ENCODE measurements at regions not wholly inside any gene's neighbourhood (a gene's known extent, or its start where the extent isn't known, plus 50 kb on each side); places are given as distances from the start of the nearest gene placed in this dataset.

DNA sequence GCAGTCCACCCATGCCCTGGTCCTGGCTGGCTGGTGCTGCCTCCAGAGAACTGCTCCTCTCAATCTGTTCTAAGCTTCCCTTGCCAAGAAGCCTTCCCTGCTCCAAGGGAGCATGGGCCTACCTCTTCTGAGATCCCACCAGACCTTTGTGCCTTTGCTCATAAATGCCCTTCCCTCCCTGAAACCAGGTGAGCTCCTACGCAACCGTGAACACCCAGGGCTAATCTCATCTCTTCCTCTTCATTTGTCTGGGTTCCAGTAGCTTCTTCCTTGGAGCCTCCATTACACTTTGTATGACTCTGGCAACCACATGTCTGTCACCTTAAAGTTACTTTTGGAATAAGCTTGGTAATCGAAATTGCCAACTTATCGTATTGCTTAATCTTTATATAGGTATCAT is 270.6 kb downstream of the PBX3 start:
- DNase-seq = no peak

DNA sequence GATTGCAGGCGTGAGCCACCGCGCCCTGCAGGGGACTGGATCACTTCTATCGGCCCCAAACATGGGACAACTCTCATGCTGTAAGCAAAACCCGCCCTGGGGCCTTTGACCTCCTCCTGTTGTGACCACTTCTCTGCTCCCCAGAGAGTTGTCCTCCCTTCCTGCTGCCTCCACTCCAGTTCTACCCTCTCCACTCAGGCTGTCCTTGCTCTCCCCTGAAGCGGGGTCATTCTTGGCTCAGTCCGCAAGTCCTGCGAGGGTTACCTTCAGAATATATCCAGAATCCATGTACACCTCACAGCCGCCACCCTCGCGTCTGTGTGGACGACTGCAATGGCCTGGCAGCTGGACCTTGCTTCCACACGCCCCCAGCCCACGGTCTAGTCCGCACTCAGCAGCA is 273.7 kb downstream of the PBX3 start:
- no peak for DNase-seq

DNA sequence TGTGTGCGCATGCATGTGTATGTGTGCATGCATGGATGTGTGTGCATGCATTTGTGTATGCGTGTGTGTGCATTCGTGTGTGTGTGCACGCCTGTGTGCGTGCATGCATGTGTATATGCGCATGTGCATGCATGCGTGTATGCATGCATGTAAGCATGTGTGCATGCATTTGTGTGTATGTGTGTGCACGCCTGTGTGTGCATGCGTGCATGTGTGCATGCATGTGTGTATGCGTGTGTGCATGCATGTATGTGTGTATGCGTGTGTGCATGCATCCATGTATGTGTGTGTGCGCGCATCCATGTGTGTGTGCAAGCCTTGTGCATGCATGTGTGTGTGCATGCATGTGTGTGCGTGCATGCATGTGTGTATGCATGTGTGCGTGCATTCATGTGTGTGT is 276.8 kb downstream of the PBX3 start:
- no peak for DNase-seq

DNA sequence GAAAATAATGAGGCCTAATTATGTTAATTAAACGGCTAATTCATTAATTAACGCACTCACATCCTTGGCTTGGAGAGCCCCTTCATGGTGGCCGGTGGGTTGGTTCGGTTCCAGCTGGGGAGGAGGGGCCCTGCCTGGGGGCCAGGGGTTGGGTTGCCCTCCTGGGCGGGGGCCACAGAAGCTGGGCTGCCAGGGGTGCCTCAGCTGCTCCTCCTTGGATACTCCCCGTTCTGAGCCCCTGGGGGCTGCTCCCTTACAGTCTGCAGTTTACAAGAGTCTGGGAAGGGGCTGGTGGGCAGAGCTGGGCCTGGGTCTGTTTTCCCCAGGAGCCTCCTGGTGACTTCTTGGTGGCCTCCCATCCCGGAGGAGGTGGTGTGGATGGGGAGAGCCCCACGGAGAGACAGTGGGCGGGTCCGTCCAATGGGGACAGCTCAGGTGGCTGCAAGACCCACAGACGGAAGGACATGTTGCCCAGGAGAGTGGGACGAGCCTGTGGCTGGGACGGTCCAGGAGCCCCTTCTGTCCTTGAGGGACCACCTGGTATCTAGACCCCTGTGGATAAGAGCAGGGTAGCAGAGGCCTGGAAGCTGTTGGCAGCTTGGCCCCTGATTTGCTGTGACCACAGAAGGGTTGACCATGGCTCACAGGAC is 277.5 kb downstream of the PBX3 start:
- no peak for DNase-seq

DNA sequence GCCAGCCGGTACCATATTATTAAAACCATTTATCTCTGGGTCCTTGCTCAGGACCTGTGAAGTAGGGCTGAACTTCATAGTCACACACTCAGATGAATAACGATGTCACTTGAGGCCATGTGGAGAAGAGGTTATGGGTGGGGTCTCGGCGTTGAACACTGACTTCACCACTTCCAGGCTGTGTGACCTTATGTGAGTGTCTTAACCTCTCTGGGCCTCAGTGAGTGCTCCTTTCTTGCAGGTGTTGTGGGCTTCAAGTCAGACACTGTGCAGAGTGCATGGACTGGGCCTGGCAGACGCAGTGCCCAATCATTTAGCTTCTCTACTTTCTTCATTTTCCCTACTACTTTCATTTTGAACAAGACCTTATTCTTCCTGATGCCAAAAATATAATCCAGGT is 278.8 kb downstream of the PBX3 start:
- no peak for DNase-seq

DNA sequence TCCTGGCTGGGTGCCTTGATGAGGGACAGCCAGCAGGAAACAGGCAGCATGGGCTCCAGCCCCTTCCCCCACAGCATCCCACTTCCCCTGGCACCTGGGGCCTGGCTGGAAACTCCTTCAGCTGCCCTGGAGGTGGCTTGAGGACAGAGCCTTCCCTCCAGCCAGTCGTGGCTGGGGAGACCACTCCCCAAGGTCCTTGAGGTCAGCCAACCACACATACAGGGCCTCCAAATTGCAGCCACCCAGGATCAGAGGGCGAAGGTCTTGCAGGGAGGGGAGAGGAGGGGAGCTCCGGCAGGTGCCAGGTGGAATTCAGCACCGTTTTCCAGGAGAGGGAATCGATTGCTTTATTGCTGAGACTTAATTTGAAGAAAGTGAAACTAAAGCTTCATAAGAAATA is 280.4 kb downstream of the PBX3 start:
- no peak for DNase-seq

DNA sequence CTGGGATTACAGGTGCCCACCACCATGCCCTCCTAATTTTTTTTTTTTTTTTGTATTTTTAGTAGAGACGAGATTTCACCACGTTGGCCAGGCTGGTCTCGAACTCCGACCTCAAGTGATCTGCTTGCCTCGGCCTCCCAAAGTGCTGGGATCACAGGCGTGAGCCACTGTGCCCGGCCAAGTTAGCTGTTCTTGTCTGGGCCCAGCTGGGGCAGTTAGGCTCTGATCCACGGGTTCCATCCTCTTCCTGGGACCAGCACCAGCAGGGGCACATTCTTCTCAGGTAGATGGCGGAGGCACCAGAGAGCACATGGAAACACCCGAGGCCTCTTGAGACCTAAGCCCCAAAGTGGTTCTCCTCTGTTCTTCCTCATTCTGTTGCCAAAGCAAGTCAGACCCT is 281.6 kb downstream of the PBX3 start:
- no peak for DNase-seq

DNA sequence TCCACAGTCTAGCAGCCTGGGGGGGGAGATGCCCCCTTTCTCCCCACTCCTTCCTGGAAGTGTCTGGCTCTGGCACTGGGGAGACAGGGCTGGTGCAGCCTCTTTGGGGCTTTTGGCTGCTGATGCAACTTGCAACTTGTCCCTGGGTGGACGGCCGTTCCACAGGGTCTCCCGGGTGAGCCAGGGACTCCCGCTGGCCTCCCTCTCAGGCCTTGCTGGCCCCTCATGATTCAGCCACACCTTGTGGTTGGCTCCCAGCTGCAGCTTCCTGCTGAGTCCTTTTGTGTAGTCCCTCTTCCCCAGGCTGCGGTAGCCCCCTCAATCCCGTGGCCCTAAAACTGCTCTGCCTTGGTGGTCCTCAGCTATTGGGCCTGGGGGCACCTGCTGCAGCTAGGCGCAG is 283.5 kb downstream of the PBX3 start:
- DNase-seq = no peak

DNA sequence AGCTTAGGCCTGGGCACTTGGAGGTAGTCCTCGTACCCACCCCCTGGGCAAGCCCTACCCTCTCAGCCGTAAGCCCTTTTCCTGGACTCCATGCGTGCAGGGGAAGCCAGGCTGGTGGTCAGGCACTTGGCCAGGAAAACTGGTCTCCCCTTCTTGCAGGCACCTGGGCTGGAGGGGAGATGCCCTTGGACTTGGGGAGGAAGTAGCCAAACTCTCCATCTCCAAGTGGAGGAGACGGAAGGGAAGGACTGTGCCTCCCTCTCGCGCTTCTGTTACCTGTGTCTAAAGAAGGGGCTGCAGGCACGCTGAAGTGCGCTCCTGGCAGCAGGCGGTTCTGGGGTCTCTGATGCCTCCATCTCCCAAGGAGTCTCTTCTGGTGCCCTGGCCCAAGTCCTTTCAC is 283.9 kb downstream of the PBX3 start:
- no peak for DNase-seq

DNA sequence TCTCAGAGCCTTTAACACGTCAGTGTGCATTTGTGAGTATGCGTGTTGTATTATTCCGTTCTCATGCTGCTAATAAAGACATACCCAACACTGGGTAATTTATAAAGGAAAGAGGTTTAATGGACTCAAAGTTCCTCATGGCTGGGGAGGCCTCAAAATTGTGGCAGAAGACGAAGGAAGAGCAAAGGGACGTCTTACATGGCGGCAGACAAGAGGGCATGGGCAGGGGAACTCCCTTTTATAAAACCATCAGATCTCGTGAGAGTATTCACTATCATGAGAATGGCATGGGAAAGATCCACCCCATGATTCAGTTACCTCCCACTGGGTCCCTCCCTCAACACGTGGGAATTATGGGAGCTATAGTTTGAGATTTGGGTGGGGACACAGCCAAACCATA is 285.0 kb downstream of the PBX3 start:
- no peak for DNase-seq

DNA sequence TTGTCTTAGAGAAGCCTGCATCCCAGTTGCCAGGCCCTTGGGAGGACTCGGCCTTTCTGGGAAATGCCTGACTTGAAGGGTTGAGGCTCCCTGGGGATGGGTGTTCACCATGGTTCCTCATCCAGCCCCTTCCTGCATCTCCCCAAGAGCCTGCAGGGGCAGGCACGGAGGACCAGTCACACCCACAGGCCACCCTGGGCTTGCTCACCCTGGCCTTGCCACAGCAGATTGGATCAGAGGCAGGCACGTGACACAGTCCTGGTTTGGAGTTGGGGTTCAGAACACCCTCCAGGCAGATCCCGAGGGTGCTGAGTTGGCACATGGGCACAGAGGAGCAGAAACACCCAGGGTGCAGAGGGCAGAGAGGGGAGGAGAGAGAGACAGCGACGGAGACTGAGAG is 286.1 kb downstream of the PBX3 start:
- DNase-seq = no peak

DNA sequence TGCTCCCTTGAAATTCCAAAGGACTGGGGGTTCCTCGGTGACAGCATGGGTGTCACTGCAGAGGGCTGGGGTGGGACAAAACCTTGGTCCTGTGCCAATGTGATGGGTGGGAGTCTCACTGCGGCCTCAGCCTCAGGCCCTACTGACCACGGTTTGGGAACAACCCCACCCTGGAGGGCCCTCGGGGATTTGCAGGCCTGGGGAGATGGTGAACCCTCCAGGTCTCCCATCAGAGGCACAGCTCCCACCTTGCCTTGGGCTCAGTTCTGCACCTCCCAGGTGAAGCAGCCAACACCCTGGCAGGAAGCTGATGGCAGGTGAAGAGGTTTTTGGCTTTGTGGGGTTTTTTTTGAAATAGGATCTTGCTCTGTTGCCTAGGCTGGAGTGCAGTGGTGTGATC is 286.8 kb downstream of the PBX3 start:
- DNase-seq = no peak

DNA sequence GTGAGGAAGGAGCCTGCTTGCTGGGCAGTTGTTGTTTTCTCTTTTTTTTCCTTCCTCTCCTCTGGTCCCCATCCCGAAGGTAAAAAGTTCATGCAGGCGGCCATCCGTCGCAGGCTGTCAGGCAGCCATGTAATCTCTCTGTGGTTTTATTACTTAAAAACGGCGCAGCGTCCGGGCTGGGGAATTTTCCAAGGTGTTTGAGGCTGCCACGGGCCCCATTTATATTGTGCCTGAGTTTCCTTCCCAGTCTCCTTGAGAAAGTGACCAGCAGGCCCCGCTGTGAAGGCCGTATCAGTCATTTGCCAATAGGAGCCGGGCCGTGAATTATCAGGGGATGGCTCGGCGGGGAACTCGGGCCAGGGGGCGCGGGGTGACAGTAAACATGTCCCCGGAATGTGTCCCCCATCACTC is 289.7 kb downstream of the PBX3 start:
- no peak for DNase-seq

DNA sequence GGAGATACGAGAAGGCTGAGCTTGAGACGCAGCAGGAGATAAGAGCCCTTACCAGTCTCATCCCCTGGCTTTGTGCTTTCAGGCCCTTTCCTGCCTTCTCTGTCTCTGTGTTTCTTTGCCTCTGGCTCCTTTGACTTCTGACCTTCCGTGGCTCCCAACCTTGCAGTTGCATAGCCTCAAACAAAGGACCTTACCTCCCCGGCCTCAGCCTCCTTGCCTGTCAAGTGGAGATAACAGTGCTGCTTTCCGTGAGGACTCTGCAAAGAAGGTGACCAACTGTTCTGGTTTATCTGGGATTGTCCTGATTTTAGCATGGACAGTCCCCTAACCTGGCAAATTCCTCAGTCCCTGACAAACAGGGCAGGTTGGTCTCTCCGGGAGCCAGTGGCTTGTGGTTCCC is 287.8 kb upstream of the MVB12B start:
- no peak for DNase-seq

DNA sequence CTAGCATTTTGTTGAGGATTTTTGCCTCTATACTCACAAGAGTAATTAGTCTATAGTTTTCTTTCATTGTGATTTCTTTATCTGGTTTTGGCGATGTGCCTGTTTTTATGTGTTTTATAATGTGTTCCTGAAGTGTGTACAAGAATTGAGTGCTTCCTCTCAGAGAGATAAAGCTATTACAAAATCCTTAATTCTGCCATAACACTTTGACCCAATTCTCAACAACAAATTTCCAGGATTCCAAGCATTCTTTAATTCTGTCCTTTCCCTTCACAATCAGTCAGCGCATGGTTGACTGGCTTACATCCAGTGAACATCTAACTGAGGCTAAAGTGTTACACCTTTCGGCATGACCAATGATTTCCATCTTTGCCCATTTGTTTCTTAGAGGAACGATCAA is 282.9 kb upstream of the MVB12B start:
- no peak for DNase-seq

DNA sequence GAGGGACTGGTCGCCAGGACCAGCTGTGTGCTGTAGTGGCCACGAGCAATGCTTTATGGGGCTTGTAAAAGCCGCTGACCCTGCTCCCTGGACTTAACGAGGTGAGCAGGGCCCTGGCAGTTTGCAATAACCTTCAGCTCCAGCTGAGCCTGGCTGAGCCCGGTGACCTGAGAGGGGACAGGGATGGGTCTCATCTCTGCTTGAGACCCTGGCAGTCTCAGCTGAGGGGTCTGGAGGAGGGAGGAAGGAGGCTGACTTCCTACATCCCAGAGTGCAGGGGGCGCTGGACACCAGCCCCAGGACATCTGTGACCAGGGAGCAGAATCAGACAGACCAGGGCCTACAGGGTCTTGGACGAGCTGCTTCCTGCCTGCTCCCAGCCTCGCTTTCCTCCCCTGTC is 277.5 kb upstream of the MVB12B start:
- DNase-seq = no peak

DNA sequence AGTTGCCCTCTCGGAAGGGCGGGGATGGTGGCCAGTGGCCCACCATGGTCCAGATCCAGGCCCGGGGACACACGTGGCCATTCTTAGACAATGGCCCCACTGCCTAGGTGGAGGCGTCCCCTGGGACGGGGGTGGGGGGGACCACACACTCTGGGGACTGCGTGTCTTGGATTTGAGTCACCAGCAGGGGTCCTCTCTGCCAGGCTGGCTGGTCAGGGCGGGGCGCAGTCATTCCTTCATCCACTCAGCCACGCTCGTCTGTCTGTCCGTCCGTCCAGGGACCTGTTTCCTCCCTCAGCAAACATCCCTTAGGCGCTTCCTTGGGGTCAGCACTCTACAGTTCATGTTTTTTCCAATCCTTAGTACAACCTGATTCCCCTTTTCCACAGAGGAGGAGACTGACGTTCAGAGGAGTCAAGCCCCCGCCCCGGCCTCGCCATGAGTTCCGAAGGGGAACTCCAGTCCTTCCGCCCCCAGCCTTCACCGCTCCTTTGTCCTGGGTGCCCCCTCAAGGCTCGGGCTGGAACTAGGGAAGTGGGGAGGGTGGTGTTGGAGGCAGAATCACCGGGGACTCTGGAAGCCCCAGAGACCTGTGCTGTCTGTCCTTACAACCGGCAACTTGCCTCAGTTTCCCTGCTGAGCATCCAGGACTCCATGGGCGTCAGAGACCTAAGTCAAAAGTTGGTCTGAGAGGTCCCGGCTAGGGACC is 276.6 kb upstream of the MVB12B start:
- no peak for DNase-seq

DNA sequence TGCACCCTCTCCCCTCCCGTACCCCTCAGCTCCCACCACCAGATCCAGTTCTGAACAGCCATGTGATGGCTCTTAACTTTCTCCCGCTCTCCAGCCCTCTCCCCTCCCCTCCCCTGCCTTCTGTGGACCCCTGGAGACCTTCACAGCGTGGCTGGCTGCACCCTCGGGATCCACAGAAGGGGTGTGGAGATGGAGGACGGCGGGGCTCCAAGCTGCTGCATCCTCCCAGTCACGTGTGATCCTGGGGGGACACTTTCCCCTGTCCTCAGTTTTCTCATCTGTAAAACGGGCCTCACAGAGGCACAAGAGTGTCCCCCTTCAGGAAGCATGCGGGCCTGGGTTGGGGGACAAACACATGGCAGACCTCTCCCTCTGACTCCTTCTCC is 276.0 kb upstream of the MVB12B start:
- no peak for DNase-seq

DNA sequence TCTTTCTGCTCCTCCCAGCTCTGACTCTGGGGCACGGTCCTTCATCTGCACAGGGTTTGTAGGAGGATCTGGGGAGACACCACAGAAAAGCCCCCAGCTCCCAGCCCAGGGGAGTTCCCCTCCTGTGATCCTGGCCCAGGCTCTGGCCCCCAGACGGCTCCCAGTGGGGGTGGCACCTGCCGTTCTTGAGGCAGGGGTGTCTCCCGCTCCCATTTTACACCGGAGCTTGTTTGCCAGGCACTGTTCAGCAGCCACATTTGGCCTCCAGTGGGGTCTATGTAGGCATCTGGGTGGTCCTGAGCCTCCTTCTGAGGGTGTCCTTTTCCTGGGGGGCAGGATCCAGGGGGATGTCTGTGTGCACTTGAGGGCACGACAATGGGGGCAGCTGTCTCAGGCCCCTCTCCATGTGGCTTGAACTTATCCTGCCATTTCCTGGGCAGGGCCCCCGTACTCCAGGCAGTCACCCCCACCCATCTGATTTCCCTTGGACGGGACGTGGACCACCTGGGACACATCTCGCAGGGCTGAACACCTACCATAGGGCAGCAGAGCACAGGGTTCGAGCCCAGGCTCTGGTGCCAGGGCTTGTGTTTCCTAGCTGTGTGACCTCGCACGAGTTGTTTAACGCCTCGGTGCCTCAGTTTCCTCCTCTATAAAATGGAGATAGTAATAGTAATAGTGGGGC is 275.0 kb upstream of the MVB12B start:
- DNase-seq = no peak

DNA sequence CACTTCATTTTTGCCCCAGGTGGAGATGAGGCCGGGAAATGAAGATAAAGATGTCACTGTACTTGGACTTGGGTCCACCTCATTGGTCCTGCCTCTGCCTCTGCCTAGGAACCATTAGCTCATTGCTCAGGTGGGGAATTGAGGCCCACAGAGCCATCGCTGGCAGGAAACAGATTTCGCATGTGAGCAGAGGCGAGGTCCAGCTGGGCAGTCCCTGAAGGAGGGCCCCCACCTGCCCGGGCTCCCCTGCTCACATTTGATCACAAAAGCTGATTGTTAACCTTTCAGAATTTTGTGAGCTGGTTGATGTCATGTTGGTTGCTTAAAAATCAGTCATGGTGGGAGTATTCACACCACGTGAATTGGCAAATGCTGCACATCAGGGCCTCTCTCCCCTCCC is 273.8 kb upstream of the MVB12B start:
- no peak for DNase-seq

DNA sequence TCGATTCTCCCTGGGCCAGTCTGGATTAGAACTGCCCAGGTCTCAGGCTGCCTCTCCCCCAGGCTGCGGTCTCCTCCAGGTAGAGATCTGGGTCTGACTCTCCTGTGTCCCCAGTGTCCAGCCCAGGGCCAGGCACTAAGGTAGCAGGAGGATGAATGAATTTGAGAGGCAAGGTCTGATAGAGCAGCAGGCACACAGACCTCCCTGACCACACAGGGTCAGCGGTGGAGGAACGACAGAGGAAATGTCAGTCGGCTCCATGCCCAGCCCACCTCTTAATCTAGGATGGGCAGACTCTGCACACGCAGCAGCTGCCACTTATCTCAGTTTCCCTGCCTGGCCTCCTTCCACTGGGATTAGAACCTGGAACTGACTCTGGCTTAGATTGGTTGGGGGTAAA is 272.7 kb upstream of the MVB12B start:
- DNase-seq = no peak

DNA sequence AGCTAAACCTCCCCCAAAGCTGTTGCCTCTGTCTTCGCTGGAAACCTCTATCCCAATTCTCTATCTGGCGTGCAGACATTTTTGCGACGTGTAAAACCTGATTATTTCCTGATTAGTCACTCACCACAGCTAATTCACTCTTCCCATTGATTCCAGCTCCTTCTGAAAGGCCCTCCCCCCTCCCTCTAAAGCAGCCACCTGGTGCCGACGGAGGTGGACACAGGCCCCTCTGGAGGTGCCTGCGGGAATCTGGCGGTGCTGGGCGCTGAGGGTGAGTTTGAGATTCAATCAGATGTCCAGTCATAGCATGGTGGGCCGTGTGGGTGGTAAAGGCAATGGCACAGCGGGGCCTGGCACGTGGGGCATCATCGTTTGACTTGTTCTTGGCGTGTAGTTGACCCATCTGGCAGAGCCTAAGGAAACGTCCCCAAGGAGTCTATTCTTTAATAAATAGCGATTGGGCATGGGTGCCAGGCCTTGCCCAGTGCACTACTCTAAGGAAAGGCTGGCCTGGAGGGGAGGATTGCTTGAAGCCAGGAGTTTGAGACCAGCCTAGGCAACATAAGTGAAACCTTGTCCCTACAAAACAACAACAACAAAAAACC is 271.1 kb upstream of the MVB12B start:
- no peak for DNase-seq

DNA sequence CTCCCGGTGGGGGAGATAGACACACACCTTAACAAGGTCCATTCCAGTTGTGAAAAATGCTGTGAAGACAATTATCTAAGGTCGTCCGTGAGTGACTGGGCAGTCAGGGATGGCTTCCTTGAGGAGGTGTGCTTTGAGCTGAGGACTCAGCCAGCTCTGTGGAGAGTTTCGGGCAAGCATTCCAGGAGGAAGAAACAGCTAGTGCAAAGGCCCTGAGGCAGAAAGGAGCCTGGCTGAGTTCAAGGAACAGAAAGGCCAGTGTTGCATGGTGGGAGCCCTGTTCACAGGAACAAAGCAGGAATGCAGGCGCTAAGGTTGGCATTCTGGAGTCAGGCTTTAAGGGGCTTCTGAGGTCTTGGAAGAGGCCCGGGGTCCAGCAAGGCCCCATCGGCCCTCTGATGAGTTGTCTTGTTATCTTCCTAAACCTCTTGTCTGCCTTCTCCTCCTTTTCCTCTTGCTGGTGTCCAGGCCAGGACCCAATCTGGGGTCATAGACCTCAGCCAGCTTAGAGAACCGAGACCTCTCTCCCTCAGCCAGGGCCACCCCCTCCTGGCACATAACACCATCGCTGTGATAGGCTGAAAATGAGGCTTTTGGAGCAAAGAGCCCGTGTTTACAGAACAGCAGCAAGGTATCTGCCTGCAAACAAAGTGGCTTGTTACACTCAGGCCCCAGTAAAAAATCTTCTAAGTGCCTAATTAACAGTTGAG is 270.2 kb upstream of the MVB12B start:
- no peak for DNase-seq

Measured in activated naive CD4-positive, alpha-beta T cell treated with Interleukin-2 at 50 U/mL for 16 hours (primary cell).